Choroid plexus epithelial cell (primary cell): ENCODE measurements at regions not wholly inside any gene's neighbourhood (a gene's known extent, or its start where the extent isn't known, plus 50 kb on each side); places are given as distances from the start of the nearest gene placed in this dataset.

Source experiments
- DNase-seq: peaks from one replicate; pipeline ENCODE4 v3.0.0-alpha.2; 2010; ENCODE audit warnings: low read depth
- H3K4me3 ChIP-seq: 2 replicates; pipeline ENCODE4 v1.5.1; 2011; ENCODE audit warnings: low read depth, mild to moderate bottlenecking, control low read depth, low read length, moderate library complexity
- CTCF ChIP-seq: conservative IDR thresholded peaks from 2 replicates; pipeline ENCODE4 v1.5.1; 2011; ENCODE audit warnings: low read depth, mild to moderate bottlenecking, control low read depth, inconsistent platforms, low read length, moderate library complexity

- no peak overlapping the region for H3K4me3 ChIP-seq
- DNase-seq = no peak
- TF ChIP-seq CTCF = no peak
Observed at GRCh38 chr6:12645941-12646340, 70.6 kb upstream of the PHACTR1 start.

- TF ChIP-seq CTCF = no peak
- no peak for DNase-seq
- no peak overlapping the region for H3K4me3 ChIP-seq
Observed at GRCh38 chr6:12648171-12648570, 68.4 kb upstream of the PHACTR1 start.

DNA sequence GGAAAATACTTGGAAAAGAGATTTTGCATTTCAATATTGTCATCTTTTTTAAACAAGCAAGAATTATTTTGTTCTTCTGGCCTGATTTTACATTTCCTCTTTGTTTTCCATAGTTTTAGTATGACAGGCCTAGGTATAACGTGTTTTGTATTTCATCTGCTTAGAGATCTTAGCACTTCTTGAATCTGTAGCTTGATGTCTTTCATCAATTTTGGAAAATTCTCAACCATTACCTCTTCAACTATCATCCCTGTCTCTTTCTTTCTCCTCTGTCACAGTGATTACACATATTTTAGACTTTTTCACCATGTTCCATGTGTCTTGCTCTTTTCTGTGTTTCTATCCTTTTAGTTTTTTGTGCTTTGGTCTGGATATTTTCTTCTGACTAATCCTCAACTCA is 67.2 kb upstream of the PHACTR1 start:
- no peak for DNase-seq
- no peak for TF ChIP-seq CTCF
- H3K4me3 ChIP-seq = no peak overlapping the region

DNA sequence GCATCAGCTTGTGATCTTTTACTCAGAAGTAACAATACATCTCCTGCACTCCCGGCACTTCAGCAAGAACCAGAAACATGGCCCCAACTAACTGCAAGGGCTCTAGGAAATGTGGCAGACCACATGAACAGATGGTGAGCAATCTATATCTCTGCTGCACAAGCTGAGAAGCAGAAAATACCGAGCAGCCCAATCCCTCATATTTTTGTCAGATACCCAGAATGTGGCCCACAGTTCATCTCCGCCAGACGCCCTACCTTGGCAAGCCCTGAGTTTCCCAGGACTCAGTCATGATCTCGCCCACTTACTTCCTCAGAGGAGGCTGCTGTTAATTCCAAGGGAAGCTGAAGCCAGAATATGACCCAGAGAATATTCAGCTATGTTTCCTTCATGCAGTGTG is 63.1 kb upstream of the PHACTR1 start:
- no peak for TF ChIP-seq CTCF
- no peak for DNase-seq
- H3K4me3 ChIP-seq = no peak overlapping the region

GRCh38 chr6:12654107-12654506 is 62.5 kb upstream of the PHACTR1 start:
- no peak overlapping the region for H3K4me3 ChIP-seq
- no peak for DNase-seq
- no peak for TF ChIP-seq CTCF

GRCh38 chr6:12654514-12654913 is 62.1 kb upstream of the PHACTR1 start:
- H3K4me3 ChIP-seq = no peak overlapping the region
- DNase-seq = no peak
- no peak for TF ChIP-seq CTCF

DNA sequence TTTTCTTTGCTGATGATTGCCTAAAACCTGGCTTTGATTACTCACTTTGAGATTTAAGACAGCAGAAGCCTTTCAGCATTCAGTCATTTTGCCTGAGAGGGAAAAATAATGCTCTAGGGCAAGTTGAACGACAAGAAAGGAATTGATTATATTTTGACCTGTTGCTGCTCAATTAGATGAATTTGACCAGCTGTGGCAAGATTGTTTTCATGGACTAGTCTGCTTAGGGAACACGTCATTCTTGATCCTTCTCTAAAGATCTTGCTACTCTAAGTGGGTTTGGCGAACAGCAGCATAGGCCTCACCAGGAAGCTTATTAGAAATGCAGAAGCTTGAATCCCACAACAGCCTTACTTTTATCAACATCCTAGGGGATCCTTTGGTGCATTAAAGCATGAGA is 59.7 kb upstream of the PHACTR1 start:
- TF ChIP-seq CTCF = no peak
- DNase-seq = no peak
- no peak overlapping the region for H3K4me3 ChIP-seq
